GM23338 (cell line): ENCODE measurements at regions not wholly inside any gene's neighbourhood (a gene's known extent, or its start where the extent isn't known, plus 50 kb on each side); places are given as distances from the start of the nearest gene placed in this dataset.

Experiments
- ATAC-seq: fragments of 200-7000 bp; cut with Tn5 transposase; 3 replicates; pipeline ENCODE4 v1.9.1; 2020
- DNase-seq: peaks from one replicate; pipeline ENCODE4 v3.0.0-alpha.2; 2015; ENCODE audit warnings: low spot score
- H2AFZ ChIP-seq: fragments of 200-600 bp; sonication (generic); 2 replicates; pipeline ENCODE4 v1.8.0; 2016; ENCODE audit warnings: antibody characterized with exemption, mild to moderate bottlenecking, moderate library complexity
- H3F3A ChIP-seq: fragments of 200-600 bp; sonication (generic); replicated peaks from 2 replicates; pipeline ENCODE4 v1.8.0; 2017; ENCODE audit warnings: antibody characterized with exemption, mixed run types, low read depth
- H3K27ac ChIP-seq: fragments of 200-600 bp; sonication (generic); 2 replicates; pipeline ENCODE4 v1.6.1; 2016; ENCODE audit warnings: low read depth
- H3K27me3 ChIP-seq: fragments of 200-600 bp; sonication (generic); 2 replicates; pipeline ENCODE4 v1.8.0; 2016; ENCODE audit warnings: mild to moderate bottlenecking, mixed run types, moderate library complexity; ENCODE audit not compliant: insufficient read depth
- H3K36me3 ChIP-seq: fragments of 200-600 bp; sonication (generic); 2 replicates; pipeline ENCODE4 v1.8.0; 2016; ENCODE audit warnings: mild to moderate bottlenecking; ENCODE audit not compliant: insufficient read depth
- H3K4me1 ChIP-seq: fragments of 200-600 bp; sonication (generic); 2 replicates; pipeline ENCODE4 v1.8.0; 2016; ENCODE audit warnings: mild to moderate bottlenecking, moderate library complexity; ENCODE audit not compliant: insufficient read depth
- H3K4me2 ChIP-seq: fragments of 200-600 bp; sonication (generic); 2 replicates; pipeline ENCODE4 v1.7.1; 2017; ENCODE audit warnings: mixed run types
- H3K4me3 ChIP-seq: fragments of 200-600 bp; sonication (generic); 2 replicates; pipeline ENCODE4 v1.6.1; 2016; ENCODE audit warnings: mixed run types
- H3K79me2 ChIP-seq: fragments of 200-600 bp; sonication (generic); replicated peaks from 2 replicates; pipeline ENCODE4 v1.8.0; 2017; ENCODE audit warnings: mild to moderate bottlenecking; ENCODE audit not compliant: insufficient read depth
- H3K9me2 ChIP-seq: fragments of 200-600 bp; sonication (generic); 2 replicates; pipeline ENCODE4 v1.8.0; 2017; ENCODE audit not compliant: insufficient read depth
- H4K20me1 ChIP-seq: fragments of 200-600 bp; sonication (generic); replicated peaks from 2 replicates; pipeline ENCODE4 v1.8.0; 2017; ENCODE audit warnings: mild to moderate bottlenecking; ENCODE audit not compliant: insufficient read depth
- H3K27ac Mint-ChIP-seq: 2 replicates; pipeline ENCODE4 v1.8.0; 2020; ENCODE audit warnings: inconsistent platforms, mild to moderate bottlenecking, moderate library complexity, mixed read lengths
- H3K27me3 Mint-ChIP-seq: 3 replicates; pipeline ENCODE4 v1.8.0; 2022; ENCODE audit warnings: low read depth, mild to moderate bottlenecking, moderate library complexity, mixed read lengths, inconsistent platforms; ENCODE audit not compliant: insufficient read depth, poor library complexity
- H3K36me3 Mint-ChIP-seq: 3 replicates; pipeline ENCODE4 v1.8.0; 2021; ENCODE audit warnings: low read depth, mild to moderate bottlenecking, inconsistent platforms, moderate library complexity, mixed read lengths
- H3K4me1 Mint-ChIP-seq: 3 replicates; pipeline ENCODE4 v1.8.0; 2020; ENCODE audit warnings: mild to moderate bottlenecking, inconsistent platforms, mixed read lengths
- H3K4me3 Mint-ChIP-seq: 3 replicates; pipeline ENCODE4 v1.8.0; 2021; ENCODE audit warnings: moderate library complexity, mild to moderate bottlenecking, inconsistent platforms, mixed read lengths
- H3K9me3 Mint-ChIP-seq: 3 replicates; pipeline ENCODE4 v1.8.0; 2020; ENCODE audit warnings: moderate library complexity, mild to moderate bottlenecking, inconsistent platforms, mixed read lengths
- CREB1 ChIP-seq: fragments of 250-450 bp; sonication (Bioruptor Pico); IDR thresholded peaks from 2 replicates; pipeline ENCODE4 v1.5.0; 2020; ENCODE audit warnings: low read depth, mild to moderate bottlenecking, moderate library complexity
- EZH2 ChIP-seq: fragments of 200-600 bp; sonication (generic); IDR thresholded peaks from one replicate; pipeline ENCODE4 v1.8.0; 2017; ENCODE audit warnings: antibody characterized with exemption, mild to moderate bottlenecking, low read depth; ENCODE audit not compliant: unreplicated experiment
- EZH2phosphoT487 ChIP-seq: fragments of 200-600 bp; sonication (generic); IDR thresholded peaks from one replicate; pipeline ENCODE4 v1.8.1; 2018; ENCODE audit warnings: antibody characterized with exemption; ENCODE audit not compliant: unreplicated experiment
- NANOG ChIP-seq: IDR thresholded peaks from 2 replicates; pipeline ENCODE4 v1.6.1; 2016; ENCODE audit warnings: antibody characterized with exemption, borderline replicate concordance
- ZNF114 ChIP-seq: fragments of 250-450 bp; sonication (Bioruptor Pico); IDR thresholded peaks from 2 replicates; pipeline ENCODE4 v1.5.0; 2020; ENCODE audit warnings: mild to moderate bottlenecking, moderate library complexity
- ZNF331 ChIP-seq: fragments of 250-450 bp; sonication (Bioruptor Pico); IDR thresholded peaks from 2 replicates; pipeline ENCODE4 v1.5.0; 2020; ENCODE audit warnings: low read depth, mild to moderate bottlenecking, moderate library complexity
- TF ChIP-seq, protein P1 (sequence below): fragments of 250-450 bp; sonication (Bioruptor Pico); IDR thresholded peaks from 2 replicates; pipeline ENCODE4 v1.5.0; 2020; ENCODE audit warnings: mild to moderate bottlenecking, moderate library complexity
- TF ChIP-seq, protein P2 (sequence below): IDR thresholded peaks from 2 replicates; pipeline ENCODE4 v1.6.1; 2016; ENCODE audit warnings: antibody characterized with exemption
- TF ChIP-seq, protein P3 (sequence below), 2 experiments: fragments of 200-600 bp in 1 of 2; sonication (generic) in 1 of 2; conservative IDR thresholded peaks; 2 replicates each; pipeline versions ENCODE4 v1.5.1 to v1.6.1; 2016 to 2017; ENCODE audit warnings: antibody characterized with exemption in 2 of 2, low read depth in 2 of 2, mild to moderate bottlenecking in 2 of 2, moderate library complexity in 1 of 2
- TF ChIP-seq, protein P4 (sequence below): IDR thresholded peaks from one replicate; pipeline ENCODE4 v1.6.1; 2018; ENCODE audit warnings: antibody characterized with exemption; ENCODE audit not compliant: unreplicated experiment

DNA sequence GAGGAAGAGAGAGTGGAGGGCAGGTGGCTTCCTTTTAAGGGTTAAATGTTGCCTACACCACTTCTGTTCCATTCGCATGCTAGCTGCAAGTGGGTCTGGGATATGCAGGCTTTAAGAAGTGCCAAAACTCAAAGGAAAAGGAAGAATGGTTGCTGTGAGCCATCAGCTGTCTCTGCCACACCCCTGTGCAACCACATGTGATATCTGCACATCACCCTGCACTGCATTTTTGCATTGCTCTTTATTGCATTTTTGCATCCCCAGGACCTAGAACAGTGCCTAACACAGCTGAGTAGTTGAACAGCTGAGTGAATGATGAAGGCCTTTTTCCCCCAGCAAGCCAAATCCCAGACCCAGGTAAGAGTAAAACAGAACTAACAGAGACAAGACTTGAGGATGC is 136.1 kb downstream of the ZIC5 start (continued):
- TF ChIP-seq, protein P1, sequence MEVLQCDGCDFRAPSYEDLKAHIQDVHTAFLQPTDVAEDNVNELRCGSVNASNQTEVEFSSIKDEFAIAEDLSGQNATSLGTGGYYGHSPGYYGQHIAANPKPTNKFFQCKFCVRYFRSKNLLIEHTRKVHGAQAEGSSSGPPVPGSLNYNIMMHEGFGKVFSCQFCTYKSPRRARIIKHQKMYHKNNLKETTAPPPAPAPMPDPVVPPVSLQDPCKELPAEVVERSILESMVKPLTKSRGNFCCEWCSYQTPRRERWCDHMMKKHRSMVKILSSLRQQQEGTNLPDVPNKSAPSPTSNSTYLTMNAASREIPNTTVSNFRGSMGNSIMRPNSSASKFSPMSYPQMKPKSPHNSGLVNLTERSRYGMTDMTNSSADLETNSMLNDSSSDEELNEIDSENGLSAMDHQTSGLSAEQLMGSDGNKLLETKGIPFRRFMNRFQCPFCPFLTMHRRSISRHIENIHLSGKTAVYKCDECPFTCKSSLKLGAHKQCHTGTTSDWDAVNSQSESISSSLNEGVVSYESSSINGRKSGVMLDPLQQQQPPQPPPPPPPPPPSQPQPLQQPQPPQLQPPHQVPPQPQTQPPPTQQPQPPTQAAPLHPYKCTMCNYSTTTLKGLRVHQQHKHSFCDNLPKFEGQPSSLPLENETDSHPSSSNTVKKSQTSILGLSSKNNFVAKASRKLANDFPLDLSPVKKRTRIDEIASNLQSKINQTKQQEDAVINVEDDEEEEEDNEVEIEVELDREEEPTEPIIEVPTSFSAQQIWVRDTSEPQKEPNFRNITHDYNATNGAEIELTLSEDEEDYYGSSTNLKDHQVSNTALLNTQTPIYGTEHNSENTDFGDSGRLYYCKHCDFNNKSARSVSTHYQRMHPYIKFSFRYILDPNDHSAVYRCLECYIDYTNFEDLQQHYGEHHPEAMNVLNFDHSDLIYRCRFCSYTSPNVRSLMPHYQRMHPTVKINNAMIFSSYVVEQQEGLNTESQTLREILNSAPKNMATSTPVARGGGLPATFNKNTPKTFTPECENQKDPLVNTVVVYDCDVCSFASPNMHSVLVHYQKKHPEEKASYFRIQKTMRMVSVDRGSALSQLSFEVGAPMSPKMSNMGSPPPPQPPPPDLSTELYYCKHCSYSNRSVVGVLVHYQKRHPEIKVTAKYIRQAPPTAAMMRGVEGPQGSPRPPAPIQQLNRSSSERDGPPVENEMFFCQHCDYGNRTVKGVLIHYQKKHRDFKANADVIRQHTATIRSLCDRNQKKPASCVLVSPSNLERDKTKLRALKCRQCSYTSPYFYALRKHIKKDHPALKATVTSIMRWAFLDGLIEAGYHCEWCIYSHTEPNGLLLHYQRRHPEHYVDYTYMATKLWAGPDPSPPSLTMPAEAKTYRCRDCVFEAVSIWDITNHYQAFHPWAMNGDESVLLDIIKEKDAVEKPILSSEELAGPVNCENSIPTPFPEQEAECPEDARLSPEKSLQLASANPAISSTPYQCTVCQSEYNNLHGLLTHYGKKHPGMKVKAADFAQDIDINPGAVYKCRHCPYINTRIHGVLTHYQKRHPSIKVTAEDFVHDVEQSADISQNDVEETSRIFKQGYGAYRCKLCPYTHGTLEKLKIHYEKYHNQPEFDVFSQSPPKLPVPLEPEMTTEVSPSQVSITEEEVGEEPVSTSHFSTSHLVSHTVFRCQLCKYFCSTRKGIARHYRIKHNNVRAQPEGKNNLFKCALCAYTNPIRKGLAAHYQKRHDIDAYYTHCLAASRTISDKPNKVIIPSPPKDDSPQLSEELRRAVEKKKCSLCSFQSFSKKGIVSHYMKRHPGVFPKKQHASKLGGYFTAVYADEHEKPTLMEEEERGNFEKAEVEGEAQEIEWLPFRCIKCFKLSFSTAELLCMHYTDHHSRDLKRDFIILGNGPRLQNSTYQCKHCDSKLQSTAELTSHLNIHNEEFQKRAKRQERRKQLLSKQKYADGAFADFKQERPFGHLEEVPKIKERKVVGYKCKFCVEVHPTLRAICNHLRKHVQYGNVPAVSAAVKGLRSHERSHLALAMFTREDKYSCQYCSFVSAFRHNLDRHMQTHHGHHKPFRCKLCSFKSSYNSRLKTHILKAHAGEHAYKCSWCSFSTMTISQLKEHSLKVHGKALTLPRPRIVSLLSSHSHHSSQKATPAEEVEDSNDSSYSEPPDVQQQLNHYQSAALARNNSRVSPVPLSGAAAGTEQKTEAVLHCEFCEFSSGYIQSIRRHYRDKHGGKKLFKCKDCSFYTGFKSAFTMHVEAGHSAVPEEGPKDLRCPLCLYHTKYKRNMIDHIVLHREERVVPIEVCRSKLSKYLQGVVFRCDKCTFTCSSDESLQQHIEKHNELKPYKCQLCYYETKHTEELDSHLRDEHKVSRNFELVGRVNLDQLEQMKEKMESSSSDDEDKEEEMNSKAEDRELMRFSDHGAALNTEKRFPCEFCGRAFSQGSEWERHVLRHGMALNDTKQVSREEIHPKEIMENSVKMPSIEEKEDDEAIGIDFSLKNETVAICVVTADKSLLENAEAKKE = no peak
- TF ChIP-seq NANOG = no peak
- no peak for TF ChIP-seq ZNF114 (CRISPR knock-in tag)
- TF ChIP-seq ZNF331 (CRISPR knock-in tag) = no peak
- no peak for TF ChIP-seq EZH2phosphoT487
- TF ChIP-seq, protein P2, sequence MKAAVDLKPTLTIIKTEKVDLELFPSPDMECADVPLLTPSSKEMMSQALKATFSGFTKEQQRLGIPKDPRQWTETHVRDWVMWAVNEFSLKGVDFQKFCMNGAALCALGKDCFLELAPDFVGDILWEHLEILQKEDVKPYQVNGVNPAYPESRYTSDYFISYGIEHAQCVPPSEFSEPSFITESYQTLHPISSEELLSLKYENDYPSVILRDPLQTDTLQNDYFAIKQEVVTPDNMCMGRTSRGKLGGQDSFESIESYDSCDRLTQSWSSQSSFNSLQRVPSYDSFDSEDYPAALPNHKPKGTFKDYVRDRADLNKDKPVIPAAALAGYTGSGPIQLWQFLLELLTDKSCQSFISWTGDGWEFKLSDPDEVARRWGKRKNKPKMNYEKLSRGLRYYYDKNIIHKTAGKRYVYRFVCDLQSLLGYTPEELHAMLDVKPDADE = no peak
- no peak for TF ChIP-seq CREB1 (CRISPR knock-in tag)

DNA sequence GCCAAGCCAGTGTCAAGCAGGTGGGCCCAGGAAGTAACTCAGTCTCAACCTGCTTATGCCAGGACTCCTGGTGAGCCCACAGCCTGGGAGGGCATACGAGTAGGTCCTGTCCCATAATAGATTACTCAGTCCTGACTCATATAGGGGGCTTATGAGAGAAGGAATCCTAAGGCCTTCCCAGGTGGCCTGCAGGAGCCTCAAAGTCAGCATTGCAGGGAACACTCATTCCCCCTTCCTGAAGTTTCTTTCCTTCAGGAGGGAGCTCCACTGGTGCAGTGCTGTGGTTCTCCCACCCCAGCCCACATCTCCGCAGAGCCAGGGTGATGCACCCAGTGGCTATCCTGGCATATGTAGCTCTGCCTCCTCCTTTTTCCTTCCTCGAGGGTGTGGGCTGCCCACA is 137.3 kb downstream of the ZIC5 start:
- ATAC-seq (no peak), DNase-seq (no peak)
- TF ChIP-seq, protein P3, sequence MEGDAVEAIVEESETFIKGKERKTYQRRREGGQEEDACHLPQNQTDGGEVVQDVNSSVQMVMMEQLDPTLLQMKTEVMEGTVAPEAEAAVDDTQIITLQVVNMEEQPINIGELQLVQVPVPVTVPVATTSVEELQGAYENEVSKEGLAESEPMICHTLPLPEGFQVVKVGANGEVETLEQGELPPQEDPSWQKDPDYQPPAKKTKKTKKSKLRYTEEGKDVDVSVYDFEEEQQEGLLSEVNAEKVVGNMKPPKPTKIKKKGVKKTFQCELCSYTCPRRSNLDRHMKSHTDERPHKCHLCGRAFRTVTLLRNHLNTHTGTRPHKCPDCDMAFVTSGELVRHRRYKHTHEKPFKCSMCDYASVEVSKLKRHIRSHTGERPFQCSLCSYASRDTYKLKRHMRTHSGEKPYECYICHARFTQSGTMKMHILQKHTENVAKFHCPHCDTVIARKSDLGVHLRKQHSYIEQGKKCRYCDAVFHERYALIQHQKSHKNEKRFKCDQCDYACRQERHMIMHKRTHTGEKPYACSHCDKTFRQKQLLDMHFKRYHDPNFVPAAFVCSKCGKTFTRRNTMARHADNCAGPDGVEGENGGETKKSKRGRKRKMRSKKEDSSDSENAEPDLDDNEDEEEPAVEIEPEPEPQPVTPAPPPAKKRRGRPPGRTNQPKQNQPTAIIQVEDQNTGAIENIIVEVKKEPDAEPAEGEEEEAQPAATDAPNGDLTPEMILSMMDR (conservative IDR thresholded peaks at IDR 0.05; ENCODE audit: low read depth in 2 of 2) = no peak
- TF ChIP-seq, protein P4, sequence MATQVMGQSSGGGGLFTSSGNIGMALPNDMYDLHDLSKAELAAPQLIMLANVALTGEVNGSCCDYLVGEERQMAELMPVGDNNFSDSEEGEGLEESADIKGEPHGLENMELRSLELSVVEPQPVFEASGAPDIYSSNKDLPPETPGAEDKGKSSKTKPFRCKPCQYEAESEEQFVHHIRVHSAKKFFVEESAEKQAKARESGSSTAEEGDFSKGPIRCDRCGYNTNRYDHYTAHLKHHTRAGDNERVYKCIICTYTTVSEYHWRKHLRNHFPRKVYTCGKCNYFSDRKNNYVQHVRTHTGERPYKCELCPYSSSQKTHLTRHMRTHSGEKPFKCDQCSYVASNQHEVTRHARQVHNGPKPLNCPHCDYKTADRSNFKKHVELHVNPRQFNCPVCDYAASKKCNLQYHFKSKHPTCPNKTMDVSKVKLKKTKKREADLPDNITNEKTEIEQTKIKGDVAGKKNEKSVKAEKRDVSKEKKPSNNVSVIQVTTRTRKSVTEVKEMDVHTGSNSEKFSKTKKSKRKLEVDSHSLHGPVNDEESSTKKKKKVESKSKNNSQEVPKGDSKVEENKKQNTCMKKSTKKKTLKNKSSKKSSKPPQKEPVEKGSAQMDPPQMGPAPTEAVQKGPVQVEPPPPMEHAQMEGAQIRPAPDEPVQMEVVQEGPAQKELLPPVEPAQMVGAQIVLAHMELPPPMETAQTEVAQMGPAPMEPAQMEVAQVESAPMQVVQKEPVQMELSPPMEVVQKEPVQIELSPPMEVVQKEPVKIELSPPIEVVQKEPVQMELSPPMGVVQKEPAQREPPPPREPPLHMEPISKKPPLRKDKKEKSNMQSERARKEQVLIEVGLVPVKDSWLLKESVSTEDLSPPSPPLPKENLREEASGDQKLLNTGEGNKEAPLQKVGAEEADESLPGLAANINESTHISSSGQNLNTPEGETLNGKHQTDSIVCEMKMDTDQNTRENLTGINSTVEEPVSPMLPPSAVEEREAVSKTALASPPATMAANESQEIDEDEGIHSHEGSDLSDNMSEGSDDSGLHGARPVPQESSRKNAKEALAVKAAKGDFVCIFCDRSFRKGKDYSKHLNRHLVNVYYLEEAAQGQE = no peak
- TF ChIP-seq EZH2 = no peak
- Histone ChIP-seq H3K4me3 (no peak overlapping the region), H3K79me2 (no peaks in the 10 kb centered on the region), H3K4me2 (no peak overlapping the region), H3K27me3 (no peaks in the 10 kb centered on the region), H2AFZ (no peak overlapping the region), H3K36me3 (no peaks in the 10 kb centered on the region; the same call in 1 of the 2 replicates), H3K9me2 (0 out of 2 replicates have a peak, but pooled peaks cover 3% of the 10 kb centered on the region), H3F3A (no peaks in the 10 kb centered on the region), H3K27ac (no peak overlapping the region), H4K20me1 (no peaks in the 10 kb centered on the region), H3K4me1 (peaks cover 6% of the 10 kb centered on the region; the same call in 1 of the 2 replicates)
- Mint-ChIP-seq H3K9me3 (no peaks in the 10 kb centered on the region), H3K27ac (no peak overlapping the region), H3K36me3 (peaks cover 2% of the 10 kb centered on the region; the same call in 2 of the 3 replicates), H3K27me3 (peaks cover 7% of the 10 kb centered on the region), H3K4me3 (no peak overlapping the region), H3K4me1 (peaks cover 23% of the 10 kb centered on the region)
